Renal pelvis (tissue), 1 donor: ENCODE measurements at regions not wholly inside any gene's neighbourhood (a gene's known extent, or its start where the extent isn't known, plus 50 kb on each side); places are given as distances from the start of the nearest gene placed in this dataset.

Source experiments
- DNase-seq: peaks from one replicate; pipeline ENCODE4 v3.0.0-alpha.2; 2013

DNA sequence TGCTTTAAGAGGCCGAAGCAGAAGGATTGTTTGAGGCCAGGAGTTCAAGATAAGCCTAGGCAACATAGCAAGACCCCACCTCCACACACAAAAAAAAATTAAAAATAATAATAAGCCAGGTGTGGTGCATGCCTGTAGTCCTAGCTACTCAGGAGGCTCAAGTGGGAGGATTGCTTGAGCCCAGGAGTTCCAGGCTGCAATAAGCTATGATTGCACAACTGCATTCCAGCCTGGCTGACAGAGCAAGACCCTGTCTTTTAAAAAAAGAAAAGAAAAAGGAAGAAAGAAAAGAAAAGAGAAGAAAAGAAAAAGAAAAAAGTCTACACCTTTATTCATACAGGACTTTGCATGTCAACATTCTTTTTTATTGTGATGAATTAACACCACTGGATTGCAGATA is 2125.8 kb downstream of the MAT2B start:
- DNase-seq: no peak

DNA sequence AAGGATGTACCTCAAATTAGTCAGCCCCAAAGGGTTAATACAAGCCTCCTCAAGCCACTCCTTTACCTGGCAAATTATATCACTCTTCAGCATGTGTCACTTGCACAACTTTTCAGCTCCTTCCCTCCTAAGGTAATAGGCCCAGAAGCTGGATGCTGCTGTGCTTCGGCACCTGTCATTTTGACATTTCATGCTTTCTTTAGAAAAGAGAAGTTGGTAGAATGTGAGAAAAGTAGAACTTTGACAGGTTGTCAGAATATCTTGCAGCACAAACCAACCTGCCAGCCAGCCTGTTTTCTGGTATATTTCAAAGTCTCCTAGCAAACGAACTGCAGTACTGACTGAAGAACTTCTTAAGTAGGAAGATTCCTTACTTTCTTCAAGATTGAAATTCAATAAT is 2136.9 kb downstream of the MAT2B start:
- DNase-seq: no peak

DNA sequence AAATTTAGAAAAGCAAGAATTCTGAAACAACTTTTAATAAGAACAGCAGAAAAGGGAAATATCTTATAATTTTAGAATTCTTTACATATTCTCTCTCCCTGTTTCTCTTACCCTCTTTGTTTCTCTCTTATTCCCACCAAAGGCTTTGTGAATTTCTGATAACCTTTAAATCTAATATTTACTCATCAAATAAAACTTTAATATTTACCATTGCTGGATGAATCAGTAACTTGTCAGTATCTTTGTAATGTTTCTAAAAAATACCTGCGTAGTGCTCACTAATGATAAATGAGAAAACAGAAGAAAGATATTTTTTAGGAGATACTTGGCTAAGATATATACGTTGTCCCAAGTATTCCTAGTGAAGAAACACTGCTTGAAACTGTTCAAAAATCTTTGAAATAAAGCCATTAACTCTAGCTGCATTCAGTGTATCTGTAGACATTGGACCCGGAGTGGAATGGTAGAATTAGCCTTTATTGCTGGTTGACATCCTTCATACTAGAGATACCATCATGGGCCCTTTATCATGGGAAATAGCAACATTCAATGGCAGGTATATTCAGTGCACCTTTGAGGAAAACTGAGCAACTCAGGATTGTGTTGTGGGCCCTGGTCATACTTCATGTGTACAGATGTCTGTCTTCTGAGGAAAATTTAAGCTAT is 2160.4 kb downstream of the MAT2B start:
- no peak for DNase-seq

DNA sequence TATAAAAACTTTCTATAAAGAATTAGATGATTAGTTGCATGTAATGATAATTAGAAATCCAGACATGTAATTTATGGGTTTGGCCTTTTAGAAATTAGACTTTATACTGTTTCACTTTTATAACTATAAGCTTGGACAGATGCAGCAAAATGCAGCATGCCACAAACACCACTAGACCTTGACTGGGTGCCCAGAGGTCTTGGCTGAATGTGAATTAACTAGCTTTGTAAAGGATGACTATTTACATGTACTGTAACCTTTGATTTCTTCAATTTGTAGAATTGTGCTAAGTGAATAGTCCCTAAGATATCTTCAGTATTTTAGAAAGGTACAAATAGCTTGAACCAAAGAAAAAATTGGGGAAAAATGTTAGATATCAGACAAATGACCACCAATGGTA is 2168.1 kb downstream of the MAT2B start:
- DNase-seq: no peak

DNA sequence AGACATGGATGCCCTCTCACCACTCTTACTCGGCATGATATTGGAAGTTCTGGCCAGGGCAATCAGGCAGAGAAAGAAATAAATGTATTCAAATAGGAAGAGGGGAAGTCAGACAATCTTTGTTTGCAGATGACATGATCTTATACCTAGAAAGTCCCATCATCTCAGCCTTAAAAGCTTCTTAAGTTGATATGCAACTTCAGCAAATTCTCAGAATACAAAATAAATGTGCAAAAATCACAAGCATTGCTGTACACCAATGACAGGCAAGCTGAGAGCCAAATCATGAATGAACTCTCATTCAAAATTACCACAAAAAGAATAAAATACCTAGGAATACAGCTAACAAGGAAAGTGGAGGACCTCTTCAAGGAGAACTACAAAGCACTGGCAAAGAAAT is 2190.4 kb downstream of the MAT2B start:
- DNase-seq: no peak

DNA sequence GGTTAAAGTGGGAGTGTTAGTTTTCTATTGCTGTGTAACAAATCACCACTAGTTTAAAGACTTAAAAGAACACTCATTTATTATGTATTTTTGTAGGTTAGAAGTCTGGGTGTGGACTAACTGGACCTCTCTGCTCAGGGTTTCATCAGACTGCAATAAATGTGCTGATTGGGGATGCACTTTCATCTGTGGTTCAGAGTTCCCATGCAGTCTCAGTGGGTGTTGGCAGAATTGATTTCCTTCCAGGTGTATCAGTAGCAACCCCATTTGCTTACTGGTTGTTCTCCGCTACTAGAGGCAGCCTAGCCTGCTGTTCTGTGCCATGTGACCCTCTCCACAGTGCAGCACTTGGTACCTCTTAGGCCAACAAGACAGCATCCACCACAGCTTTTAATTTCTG is 2200.5 kb downstream of the MAT2B start:
- DNase-seq: no peak

DNA sequence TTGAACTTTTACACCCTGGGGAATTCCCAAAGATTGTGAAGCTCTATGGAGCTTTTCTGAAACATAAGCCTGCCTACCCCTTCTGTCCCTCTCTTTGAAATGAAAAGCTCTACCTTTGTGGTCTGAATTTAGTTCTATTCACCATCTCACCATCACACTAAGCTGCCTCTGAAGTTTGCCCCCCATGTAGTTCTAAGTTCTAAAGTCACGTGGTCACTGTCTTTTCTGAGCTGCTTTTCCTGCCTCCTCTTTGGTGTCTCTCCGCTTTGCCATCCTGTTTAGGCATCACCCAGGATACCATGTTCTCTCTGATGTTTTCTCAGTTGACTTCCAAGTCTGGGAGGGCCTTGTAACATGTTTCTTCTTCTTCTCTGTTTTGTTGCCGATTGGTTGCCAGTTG is 2206.6 kb downstream of the MAT2B start:
- DNase-seq: no peak

DNA sequence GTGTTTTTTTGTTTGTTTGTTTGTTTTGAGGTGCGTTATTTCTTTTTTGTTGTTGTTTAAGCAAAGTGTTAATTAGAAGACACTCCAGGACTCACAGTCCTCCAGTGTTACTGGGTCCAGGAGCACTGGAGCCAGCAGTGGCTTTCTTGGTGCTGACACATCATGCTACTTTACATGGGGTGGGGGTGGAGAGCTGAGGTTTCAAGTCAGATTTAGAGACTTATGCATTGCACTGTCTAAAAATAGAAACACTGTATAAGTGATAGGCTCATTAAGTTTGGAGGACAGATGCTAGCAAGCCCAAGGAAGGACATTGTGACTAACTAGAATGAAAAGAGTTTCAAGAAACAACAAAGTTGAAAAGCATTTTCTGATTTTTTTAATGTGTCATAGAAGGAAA is 2209.2 kb downstream of the MAT2B start:
- DNase-seq: peak; percentile 0

DNA sequence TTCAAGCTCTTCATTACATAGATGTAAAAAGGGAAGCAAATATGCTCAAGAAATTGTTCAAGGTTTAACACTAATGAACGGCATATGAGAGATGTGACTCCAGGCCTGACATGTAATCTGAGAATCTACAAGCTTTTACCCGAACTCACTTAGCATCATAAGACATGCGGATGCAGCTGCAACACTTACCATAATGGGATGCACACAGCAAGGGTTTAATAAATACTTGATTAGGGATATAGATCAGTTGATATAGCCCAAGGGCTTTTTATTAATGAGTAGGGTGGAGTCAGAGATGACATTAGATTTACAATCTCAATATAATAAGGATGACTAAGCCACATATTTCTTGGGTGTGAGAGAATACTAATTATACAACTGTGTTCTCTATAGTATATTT is 2215.5 kb downstream of the MAT2B start:
- no peak for DNase-seq

DNA sequence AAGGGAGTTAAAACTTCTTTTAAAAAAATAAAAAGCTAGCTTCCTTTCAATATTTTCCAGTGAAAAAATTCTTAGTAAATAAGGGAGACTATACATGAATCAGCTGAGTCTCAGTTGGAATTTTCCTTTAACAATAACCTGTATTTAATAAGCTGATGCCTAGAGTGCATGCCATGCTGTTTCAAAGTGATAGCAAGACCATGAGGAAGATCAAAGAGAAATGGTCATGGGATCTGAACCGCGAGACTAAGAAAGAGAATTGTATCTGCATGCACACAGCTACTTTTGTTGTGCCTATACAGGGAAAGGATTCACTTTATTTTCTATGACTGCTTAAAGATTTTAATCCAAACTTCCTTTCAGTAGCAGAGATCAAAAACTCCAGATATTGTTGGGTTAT is 2217.0 kb downstream of the MAT2B start:
- no peak for DNase-seq

DNA sequence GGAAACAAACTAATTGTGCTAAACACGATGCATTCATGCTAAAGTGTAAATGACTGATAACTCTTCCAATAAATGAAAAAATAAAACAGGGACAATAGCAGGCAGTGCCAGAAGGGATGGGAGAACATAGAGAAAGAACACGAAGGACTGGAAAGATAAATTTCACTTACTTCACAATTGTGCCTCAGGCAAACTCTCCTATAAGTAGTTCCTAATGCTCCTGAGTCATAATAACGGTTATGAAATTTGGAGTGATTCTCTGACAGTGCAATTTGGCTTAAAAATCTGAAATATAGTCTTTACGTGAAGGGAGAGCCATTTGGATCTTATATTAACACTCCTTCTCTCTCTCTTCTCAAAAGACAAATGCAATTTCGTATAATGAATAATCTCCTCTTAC is 2218.5 kb downstream of the MAT2B start:
- no peak for DNase-seq

DNA sequence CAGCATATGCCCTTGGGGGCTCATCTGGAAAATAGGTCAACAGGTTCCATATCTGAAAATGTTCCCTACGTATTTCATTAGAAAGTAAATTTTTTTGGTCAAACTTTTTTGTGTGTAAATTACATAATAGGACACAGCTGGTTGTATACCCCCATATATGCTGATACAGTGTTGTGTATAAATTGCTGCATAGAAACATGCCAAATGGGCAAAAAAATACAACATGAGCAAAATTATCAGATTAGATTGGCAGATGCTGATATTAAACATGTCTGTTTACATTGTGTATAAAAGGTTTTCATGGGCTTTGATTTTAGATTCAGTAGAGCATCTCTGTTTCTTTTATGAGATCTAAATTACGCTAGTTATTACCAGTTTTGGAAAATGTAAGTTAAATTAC is 2223.0 kb downstream of the MAT2B start:
- no peak for DNase-seq

DNA sequence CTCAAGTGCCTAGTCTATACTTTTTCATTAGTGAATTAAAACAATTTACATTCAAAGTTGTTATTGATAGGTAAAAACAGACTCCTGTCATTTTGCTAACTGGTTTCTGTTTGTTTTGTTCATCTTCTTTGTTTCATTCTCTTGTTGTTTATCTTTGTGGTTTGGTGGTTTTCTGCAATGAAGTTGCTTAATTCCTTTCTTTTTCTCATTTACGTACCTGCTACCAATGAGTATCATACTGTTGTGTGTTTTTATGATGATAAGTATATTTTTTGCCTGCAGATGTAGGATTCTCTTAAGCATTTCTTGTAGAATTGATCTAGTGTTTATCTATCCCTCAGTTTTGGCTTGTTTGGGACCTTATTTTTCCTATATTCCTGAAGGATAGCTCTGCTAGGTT is 2230.0 kb downstream of the MAT2B start:
- no peak for DNase-seq

DNA sequence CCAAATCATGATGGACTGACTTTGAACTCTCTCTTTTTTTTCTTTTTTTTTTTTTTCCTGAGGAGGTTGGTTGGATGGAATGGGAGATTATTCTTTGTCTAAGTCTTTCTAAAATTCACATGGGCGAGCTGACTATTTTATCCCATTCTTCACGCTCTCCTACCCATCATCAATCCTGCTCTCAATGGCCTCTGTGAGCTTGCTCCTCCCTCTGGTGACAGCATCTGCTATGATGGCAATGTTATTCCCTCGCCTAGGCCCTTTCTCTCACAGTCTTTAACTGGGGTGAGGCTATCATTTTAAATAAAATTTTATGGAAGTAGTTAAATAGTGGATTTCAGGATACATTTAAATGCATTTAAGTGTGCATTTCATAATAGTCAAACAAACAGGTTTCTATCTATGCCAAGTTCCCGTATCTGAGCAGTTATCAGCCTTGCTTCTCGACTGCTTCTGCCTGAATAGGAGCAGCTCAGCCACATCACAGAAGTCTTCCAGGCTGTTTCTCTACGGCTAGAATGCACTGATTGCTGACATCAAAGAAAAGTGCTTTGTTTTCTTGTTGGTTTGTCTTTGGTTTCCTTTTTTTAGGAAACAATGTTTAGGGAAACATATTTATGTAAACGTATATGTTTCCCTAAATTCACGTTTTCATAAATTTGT is 2233.8 kb downstream of the MAT2B start:
- no peak for DNase-seq

DNA sequence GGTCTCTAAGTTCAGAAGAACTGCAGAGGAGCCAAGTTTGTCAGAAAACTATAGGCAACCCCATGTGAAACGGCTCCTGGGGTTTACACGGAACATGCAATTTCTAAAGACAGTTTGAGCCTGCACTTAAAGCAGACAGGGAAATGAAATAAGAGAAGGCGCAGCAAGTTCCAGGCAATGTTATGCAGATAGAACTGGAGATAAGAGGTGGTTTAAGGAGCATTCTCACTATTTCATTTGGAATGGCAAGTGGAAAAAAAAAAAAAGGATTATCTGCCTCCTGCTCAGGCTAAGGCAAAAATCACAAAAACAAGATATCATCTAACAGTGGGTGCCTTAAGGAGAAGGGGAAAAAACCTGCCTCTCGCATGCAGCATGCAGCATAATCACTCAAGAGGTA is 2252.4 kb downstream of the MAT2B start:
- DNase-seq: no peak

DNA sequence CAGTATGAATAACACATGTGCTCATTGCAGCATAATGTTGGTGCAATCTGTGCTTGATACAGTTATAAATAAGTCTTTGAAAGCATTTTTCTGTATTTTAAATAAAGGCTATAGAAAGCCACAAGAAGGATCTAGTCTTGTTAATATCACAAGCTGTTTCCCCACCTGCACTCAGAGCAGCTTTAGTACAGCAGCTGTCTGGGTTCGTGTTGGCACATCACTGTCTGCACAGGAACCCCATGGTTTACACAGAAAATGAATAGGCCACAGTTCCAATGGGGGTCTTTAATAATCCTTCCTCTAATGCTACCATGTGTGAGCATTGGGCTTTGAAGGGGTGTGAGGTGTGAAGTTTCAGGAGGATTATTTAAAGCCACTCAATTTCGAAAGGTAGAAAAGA is 2269.7 kb downstream of the MAT2B start:
- no peak for DNase-seq

DNA sequence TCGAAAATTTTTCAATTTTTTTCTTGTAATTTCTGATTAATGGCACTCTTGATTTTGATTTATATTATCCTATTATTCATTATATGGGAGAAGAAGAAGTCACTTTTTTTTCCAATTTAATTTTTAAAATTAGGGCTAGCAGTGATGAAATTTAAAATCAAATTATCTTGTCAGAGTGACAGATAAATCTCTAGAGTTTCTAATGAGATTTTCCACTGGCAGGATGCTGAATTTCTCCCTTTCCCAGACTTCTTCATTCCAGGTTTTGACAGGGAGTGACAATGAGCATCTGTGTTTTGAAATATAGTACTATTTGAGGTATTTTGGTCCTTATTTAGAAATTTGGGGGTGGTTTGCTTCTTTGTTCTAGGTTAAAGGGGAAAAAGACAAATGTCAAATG is 2274.1 kb downstream of the MAT2B start:
- DNase-seq: no peak

DNA sequence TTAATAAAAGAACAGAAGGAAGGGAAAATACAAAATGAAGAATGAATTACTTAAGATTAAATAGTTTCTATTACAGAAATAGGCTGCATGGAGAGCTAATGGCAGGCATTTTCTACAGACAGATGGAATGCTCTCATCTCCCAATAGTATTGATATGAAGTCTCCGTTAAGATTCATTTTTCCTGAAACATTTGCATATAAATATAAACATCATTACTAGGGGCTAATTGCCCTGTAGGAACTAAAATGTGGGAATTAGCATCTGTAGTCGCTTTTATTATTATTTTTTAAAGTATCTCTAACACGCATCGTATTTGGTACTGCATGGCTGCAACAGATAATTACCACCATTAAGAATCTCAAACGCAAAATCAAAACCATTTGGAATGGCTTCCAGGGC is 2275.5 kb downstream of the MAT2B start:
- DNase-seq: no peak

DNA sequence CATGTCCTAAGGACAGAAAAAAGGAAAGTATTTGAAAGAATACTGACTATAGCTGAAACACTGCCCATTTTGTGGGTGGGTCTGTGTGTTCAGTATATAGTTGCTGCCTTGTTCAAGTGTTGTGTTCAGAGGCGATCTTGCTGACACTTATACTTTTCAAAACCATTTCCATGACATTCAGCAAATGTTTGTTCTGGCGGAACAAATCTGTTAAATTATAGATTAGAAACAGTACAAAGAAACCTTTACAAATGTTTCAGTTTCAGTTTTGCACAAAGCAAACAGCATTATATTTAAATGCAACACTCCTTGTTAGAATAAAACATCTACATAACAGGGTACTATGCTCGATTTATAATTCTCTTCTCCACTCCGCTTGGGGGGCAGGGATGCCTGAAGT is 2276.3 kb downstream of the MAT2B start:
- DNase-seq: no peak

DNA sequence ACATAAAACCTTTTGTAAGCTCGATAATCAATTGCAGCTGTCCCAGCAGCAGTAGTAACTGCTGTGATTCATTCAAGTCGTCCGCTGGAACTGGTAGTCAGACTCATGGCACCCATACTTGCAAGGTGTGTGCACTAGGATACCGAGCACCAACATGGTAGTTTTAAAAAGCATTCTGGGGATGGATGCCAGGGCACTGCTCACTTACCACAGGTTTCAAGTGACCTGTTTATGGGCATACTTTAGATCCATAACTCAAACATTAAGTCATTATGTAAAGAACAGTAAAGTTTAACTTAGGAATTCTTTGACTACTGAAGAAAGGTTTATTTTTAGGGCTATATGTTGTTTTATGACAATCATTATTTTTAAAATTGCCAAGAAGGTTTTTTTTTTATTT is 2277.6 kb downstream of the MAT2B start:
- no peak for DNase-seq

DNA sequence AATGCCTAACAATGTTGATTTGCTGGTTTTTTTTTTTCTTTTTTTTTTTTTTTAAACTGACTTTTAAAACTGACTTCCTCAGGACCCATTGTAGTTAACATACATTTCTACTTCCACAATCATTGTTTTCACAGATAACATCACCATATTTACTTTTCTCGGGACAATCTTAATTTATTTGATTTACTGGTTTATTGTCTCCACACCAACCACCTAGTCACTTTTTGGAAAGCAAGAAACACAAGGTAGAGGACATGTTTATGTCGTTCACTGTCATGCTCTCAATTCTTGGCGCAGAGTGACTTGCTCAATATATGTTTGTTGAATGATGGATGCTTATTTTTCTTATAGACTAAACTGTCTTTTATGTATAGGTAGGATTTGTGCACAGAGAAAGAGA is 2280.7 kb downstream of the MAT2B start:
- DNase-seq: no peak

DNA sequence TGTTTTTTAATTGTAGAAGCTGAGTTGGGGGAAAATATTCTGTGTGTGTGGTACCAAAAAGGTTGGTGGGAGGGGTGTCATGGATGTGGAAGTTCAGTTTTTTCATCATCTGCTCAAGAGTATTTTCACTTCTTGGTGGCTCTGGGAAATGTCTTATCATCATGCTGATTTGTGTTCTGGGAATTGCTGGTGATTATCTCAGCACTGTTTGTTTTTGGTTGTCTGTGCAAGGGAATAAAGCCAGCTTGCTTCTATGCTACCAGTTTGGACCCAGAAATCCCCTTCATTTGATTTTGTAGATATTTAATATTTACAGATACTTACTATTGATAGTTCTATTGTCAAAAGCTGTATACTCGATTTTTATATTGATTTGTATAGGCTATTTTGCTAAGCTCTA is 2289.7 kb downstream of the MAT2B start:
- no peak for DNase-seq

DNA sequence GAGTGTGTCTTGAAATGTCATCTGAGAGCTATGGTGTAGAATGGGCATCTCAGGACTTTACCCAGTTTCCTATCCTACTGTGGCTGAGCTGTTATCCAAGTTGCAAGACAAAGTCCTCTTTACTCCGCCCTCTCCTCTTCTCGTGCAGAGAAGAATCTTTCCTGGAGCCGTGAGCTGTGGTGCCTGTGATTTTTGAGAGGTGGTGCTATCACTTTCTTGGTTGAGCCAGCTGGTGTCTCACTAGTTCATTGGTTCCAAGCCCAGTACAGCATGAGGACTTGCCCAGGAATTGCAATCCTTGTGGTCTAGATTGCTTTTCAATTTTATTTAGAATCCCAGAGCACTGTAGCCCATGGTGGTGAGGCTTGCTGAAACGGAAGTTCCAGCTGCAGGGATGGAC is 2300.3 kb downstream of the MAT2B start:
- no peak for DNase-seq

DNA sequence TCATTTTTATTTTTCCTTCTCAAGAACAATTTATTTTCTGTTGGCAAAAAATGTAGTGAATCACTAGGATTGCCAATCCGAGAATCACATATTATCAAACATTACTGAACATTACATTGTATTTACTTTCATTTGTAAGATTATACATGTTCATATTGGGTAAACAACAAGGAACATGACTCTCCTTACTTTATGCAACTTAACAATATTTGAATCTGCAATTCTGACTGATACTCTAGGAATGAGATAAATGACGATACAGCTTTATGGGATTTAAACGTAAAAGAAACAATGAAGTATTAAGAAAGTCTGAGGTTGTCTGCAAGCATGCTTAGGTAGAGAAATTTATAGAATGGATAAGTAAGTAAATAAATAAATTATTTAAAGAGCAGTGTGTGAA is 2302.9 kb downstream of the MAT2B start:
- no peak for DNase-seq
